ENCODE measurements at regions not wholly inside any gene's neighbourhood (a gene's known extent, or its start where the extent isn't known, plus 50 kb on each side); places are given as distances from the start of the nearest gene placed in this dataset.

DNA sequence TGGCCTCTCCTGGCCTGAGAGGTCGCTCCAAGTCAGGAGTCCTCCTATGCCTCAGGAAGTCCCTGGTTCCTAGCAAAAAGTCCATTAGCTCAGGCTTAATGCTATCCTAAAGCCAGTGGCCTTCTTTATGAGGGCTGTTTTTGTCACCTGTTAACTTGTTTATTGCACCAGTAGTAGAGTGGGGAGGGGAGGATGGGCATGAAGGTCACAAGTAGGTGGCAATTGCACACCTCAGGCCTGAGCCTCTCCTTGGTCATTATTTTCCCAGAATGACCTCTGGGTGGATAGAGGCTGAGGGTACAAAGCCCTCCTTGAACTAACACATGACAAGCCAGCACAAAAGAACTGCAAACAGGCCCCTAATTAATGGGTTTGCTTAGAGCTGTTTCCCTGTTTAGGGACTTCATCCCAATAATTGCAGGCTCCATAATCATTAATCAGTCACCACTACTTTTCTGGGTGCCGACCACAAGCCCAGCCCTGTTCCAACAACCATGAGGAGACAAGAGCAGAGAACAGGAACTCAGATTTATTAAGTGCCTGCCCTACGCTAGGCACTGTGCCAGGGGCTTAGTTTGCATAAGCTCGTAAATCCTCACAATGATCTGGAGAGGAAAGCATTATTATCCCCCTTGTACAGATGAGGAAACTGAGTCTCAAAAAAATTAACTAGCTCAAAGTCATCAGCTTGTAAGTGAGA is 123.0 kb upstream of the PKDCC start:
- CTCF ChIA-PET: no interaction called here
- H3K9me3 Mint-ChIP-seq (ENCODE audit: insufficient read depth): no peaks in the 10 kb centered on the region
- H3K36me3 Mint-ChIP-seq (ENCODE audit: low read depth): no peaks in the 10 kb centered on the region
- ATAC-seq: no peak
- POLR2A ChIA-PET: no interaction called here
- H3K4me3 Mint-ChIP-seq: no peak overlapping the region
- no peak for DNase-seq
- no peaks in the 10 kb centered on the region for H3K4me1 Mint-ChIP-seq (ENCODE audit: low read depth)
- H3K27me3 Mint-ChIP-seq (ENCODE audit: low read depth): no peaks in the 10 kb centered on the region
- H3K27ac Mint-ChIP-seq: no peak overlapping the region

DNA sequence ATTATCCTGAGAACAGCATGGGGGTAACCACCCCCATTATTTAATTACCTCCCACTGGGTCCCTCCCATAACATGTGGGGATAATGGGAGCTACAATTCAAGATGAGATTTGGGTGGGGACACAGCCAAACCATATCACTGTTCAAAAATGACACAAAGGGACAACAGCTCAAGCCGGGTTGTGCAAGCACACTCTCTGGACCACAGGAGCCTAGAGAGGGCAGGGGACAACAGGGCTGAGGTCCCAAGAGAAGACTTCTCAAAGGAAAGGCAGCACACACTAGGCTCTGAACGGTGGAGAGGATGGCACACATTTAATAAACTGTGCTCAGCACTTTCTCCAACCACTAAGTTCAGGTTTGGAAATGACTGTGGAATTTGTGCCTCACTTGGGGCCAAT is 122.1 kb upstream of the PKDCC start:
- Mint-ChIP-seq H3K9me3 (ENCODE audit: insufficient read depth) (no peaks in the 10 kb centered on the region), H3K4me3 (no peak overlapping the region), H3K27ac (no peak overlapping the region), H3K27me3 (ENCODE audit: low read depth) (no peaks in the 10 kb centered on the region), H3K4me1 (ENCODE audit: low read depth) (no peaks in the 10 kb centered on the region), H3K36me3 (ENCODE audit: low read depth) (no peaks in the 10 kb centered on the region)
- ChIA-PET CTCF (no interaction called here), POLR2A (no interaction called here)
- no peak for ATAC-seq
- DNase-seq: no peak

GRCh38 chr2:41926614-41927580 is 120.9 kb upstream of the PKDCC start:
- ChIA-PET CTCF (interaction anchor here (0.6 kb wide), 1 partner anchor 511 kb away, joined by 3 read pairs; no protein-coding TSS in a partner anchor), POLR2A (no interaction called here)
- H3K27ac Mint-ChIP-seq: no peak overlapping the region
- no peaks in the 10 kb centered on the region for H3K9me3 Mint-ChIP-seq (ENCODE audit: insufficient read depth)
- DNase-seq (no peak), ATAC-seq (no peak)
- no peak overlapping the region for H3K4me3 Mint-ChIP-seq
- no peaks in the 10 kb centered on the region for H3K27me3 Mint-ChIP-seq (ENCODE audit: low read depth)
- H3K36me3 Mint-ChIP-seq (ENCODE audit: low read depth): no peaks in the 10 kb centered on the region
- H3K4me1 Mint-ChIP-seq (ENCODE audit: low read depth): no peaks in the 10 kb centered on the region

DNA sequence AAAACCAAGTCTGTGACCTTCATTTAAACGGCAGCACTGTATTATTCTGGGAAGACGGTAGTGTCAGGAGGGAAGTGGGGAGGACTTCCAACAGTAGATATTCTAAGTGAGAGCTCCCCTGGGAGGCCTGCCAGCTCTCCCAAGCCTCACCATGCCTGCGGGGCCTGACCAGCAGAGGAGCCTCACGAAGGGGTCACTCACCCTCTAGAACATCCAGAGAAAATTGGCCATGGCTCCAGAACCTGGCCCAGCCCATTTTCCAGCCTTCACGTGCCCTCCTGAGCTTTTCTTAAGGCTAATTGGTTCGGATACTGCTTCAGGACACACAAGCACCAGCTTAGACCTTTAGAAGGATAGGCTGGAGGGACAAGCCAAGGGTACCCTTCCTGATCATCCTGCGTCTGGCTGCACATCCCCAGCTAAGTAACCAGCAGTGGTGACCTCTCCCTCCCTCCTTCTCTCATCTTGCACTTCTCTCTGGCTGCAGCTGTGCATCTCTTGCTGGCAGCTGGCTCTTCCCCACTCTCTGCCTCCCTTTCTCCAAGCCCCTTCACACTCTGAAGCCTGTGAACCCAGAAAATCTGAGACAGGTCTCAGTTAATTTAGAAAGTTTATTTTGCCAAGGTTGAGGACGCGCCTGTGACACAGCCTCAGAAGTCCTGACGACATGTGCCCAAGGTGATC is 120.1 kb upstream of the PKDCC start:
- POLR2A ChIA-PET: no interaction called here
- Mint-ChIP-seq H3K27ac (no peak overlapping the region), H3K9me3 (ENCODE audit: insufficient read depth) (no peaks in the 10 kb centered on the region), H3K36me3 (ENCODE audit: low read depth) (no peaks in the 10 kb centered on the region), H3K27me3 (ENCODE audit: low read depth) (no peaks in the 10 kb centered on the region), H3K4me1 (ENCODE audit: low read depth) (no peaks in the 10 kb centered on the region), H3K4me3 (no peak overlapping the region)
- CTCF ChIA-PET: no interaction called here
- ATAC-seq (no peak), DNase-seq (no peak)

- ChIA-PET POLR2A (no interaction called here), CTCF (no interaction called here)
- Mint-ChIP-seq H3K4me1 (ENCODE audit: low read depth) (no peaks in the 10 kb centered on the region), H3K4me3 (no peak overlapping the region), H3K27ac (no peak overlapping the region), H3K9me3 (ENCODE audit: insufficient read depth) (no peaks in the 10 kb centered on the region), H3K27me3 (ENCODE audit: low read depth) (no peaks in the 10 kb centered on the region), H3K36me3 (ENCODE audit: low read depth) (no peaks in the 10 kb centered on the region)
- ATAC-seq: no peak
- DNase-seq: no peak
Observed at GRCh38 chr2:41928526-41928925, 119.3 kb upstream of the PKDCC start.

DNA sequence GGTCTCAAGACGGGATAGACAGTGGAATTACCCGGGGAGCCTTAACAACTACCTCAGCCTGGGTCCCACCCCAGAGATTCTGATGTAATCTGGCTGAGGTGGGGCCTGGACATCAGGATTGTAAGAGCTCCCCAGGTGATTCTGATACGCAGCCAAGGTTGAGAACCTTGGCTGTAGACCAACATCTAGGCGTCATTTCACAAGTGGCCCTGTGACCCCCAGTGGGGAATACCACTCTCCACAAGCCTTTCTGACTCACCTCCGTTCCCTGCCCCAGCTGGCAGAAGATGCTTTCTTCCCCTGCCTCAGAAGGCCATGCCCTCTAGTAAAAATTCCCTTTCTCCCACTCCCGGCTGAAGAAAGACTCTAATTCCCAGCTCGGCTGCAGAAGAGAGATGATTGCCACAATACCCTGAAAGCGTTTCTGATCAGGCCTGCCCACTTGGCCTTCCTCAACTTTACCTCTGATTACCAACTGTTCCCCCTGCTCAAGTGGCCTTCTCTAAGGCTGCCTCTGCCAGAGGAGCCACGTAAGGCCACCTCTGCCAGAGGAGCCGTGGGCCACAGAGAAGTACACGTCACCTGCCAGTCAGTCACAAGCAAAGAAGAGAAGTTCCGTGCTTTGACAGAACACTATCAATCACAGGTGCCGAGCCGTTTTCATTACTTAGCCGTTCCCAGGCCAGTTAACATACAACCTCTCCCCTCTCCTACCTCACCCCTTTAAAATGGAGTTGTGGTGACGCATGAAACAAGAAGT is 116.8 kb upstream of the PKDCC start:
- POLR2A ChIA-PET: no interaction called here
- Mint-ChIP-seq H3K4me3 (no peak overlapping the region), H3K27me3 (ENCODE audit: low read depth) (peaks cover 2% of the 10 kb centered on the region), H3K27ac (no peak overlapping the region), H3K9me3 (ENCODE audit: insufficient read depth) (no peaks in the 10 kb centered on the region), H3K4me1 (ENCODE audit: low read depth) (no peaks in the 10 kb centered on the region), H3K36me3 (ENCODE audit: low read depth) (no peaks in the 10 kb centered on the region)
- CTCF ChIA-PET: no interaction called here
- no peak for ATAC-seq
- no peak for DNase-seq

DNA sequence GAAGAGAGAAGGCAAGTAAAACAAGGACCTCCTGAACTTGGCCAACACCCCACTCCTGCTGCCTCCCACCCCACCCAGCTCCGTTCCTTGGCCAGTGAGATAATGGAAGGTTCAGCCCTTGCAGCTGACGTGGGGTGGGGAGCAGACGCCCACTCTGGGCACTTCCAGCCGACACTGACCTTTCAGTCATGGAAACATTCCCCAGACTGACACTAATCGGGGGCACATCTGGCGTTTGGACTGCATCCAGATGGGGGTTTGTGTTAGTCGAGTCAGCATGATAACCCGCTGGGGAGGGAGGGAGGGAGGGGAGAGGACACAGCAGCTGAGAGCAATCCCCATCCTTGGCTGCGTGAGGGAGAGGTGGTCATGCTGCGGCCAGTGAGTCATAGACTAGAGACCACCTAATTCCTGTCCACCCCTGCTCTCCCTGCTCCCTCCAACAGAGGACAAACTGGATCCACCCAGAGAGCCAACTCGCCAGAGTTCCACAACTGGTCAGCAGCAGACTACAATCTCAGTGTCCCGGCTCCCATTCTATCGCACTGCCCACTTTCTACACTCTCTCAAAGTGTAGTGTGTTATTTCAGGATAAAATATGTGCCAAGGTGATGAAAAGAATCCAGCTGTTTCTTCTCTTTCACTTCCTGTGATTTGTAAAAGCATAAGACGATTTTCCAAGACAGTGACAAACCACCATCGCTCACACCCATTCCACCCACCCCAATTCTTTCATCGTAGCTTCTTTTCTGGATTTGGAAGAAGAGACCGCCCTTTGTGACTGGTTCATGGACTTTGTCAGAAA is 115.4 kb upstream of the PKDCC start:
- no peak overlapping the region for H3K27ac Mint-ChIP-seq
- H3K4me1 Mint-ChIP-seq (ENCODE audit: low read depth): no peaks in the 10 kb centered on the region
- CTCF ChIA-PET: no interaction called here
- POLR2A ChIA-PET: no interaction called here
- H3K4me3 Mint-ChIP-seq: no peak overlapping the region
- DNase-seq (no peak), ATAC-seq (no peak)
- peaks cover 5% of the 10 kb centered on the region for H3K27me3 Mint-ChIP-seq (ENCODE audit: low read depth)
- H3K9me3 Mint-ChIP-seq (ENCODE audit: insufficient read depth): no peaks in the 10 kb centered on the region
- H3K36me3 Mint-ChIP-seq (ENCODE audit: low read depth): no peaks in the 10 kb centered on the region

DNA sequence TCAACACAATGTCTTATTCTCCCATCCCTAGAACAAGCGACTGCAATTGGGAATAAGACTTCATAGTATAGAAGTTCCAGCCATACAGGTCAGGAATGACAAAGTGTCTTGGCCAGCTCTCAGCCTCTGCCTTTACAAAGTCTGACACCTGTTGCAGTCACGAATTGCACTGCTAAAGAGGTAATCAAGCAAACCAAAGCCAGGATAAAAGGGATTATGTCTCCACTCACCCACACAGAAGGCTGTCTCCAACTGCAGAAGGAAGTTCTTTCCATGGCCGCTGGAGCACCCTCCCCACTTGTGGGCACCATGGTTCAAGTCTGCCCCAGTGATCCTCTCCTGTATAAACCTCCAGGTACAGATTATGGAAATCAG is 114.8 kb upstream of the PKDCC start:
- Mint-ChIP-seq H3K27me3 (ENCODE audit: low read depth) (peaks cover 5% of the 10 kb centered on the region), H3K27ac (no peak overlapping the region), H3K4me3 (no peak overlapping the region), H3K36me3 (ENCODE audit: low read depth) (no peaks in the 10 kb centered on the region), H3K9me3 (ENCODE audit: insufficient read depth) (no peaks in the 10 kb centered on the region), H3K4me1 (ENCODE audit: low read depth) (no peaks in the 10 kb centered on the region)
- ChIA-PET POLR2A (no interaction called here), CTCF (no interaction called here)
- DNase-seq: no peak
- ATAC-seq: no peak

- Mint-ChIP-seq H3K4me3 (no peak overlapping the region), H3K27me3 (ENCODE audit: low read depth) (peaks cover 5% of the 10 kb centered on the region), H3K9me3 (ENCODE audit: insufficient read depth) (no peaks in the 10 kb centered on the region), H3K4me1 (ENCODE audit: low read depth) (no peaks in the 10 kb centered on the region), H3K36me3 (ENCODE audit: low read depth) (no peaks in the 10 kb centered on the region), H3K27ac (no peak overlapping the region)
- POLR2A ChIA-PET: no interaction called here
- no peak for ATAC-seq
- CTCF ChIA-PET: no interaction called here
- DNase-seq: no peak
Observed at GRCh38 chr2:41933585-41934320, 114.1 kb upstream of the PKDCC start.

DNA sequence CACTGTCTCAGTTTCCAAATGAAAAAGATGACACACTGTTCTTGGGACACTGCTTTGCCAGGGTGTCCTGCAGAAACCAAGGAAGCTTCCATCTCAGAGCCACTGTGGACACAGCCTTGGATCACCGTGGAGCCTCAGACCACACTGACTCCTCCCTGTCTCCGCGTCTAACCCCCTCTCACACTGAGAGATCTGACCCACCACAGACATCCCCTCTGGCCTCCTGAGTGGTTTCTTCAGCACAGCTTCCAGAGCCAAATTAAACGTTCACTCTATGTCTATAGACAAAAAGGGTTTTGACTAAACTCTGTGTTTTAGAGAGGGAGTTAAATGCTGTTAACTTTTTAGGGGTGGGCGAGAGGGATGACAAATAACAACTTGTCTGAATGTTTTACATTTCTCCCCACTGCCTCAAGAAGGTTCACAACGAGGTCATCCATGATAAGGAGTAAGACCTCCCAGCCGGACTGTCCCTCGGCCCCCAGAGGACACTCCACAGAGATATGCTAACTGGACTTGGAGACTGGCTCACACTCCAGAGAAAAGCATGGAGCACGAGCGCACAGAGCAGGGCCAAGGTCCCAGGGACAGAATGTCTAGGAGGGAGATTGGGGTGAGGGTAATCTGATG is 113.4 kb upstream of the PKDCC start:
- Mint-ChIP-seq H3K4me3 (no peak overlapping the region), H3K9me3 (ENCODE audit: insufficient read depth) (no peaks in the 10 kb centered on the region), H3K27ac (no peak overlapping the region), H3K36me3 (ENCODE audit: low read depth) (no peaks in the 10 kb centered on the region), H3K4me1 (ENCODE audit: low read depth) (no peaks in the 10 kb centered on the region), H3K27me3 (ENCODE audit: low read depth) (peaks cover 5% of the 10 kb centered on the region)
- no peak for DNase-seq
- ATAC-seq: no peak
- CTCF ChIA-PET: no interaction called here
- POLR2A ChIA-PET: no interaction called here
